Sigmoid colon (tissue), 6 donors: ENCODE measurements at regions not wholly inside any gene's neighbourhood (a gene's known extent, or its start where the extent isn't known, plus 50 kb on each side); places are given as distances from the start of the nearest gene placed in this dataset.

Experiments used
- DNase-seq: peaks from one replicate; pipeline ENCODE4 v3.0.0-alpha.2; 2019
- H3K27ac ChIP-seq, 4 donors: fragments of 200-600 bp; sonication (generic); one replicate each; pipeline ENCODE4 v1.5.1; 2016 to 2019; ENCODE audit warnings: mild to moderate bottlenecking in 1 of 4
- H3K27me3 ChIP-seq, 3 donors: fragments of 200-600 bp; sonication (generic); one replicate each; pipeline ENCODE4 v1.5.1; 2019; ENCODE audit warnings: mild to moderate bottlenecking in 1 of 3
- H3K36me3 ChIP-seq, 4 donors: fragments of 200-600 bp; sonication (generic); one replicate each; pipeline ENCODE4 v1.5.1; 2016 to 2019
- H3K4me1 ChIP-seq, 4 donors: fragments of 200-600 bp; sonication (generic); one replicate each; pipeline ENCODE4 v1.5.1; 2017 to 2019
- H3K4me3 ChIP-seq, 4 donors: fragments of 200-600 bp; sonication (generic); one replicate each; pipeline ENCODE4 v1.5.1; 2017 to 2019; ENCODE audit warnings: mild to moderate bottlenecking in 2 of 4, moderate library complexity in 1 of 4
- H3K9me3 ChIP-seq, 4 donors: fragments of 200-600 bp in 3 of 4; sonication (generic) in 3 of 4; one replicate each; pipeline versions ENCODE4 v1.5.1 to v1.6.1; 2013 to 2019
- CTCF ChIP-seq, 4 experiments: fragments of 450-650 bp in 3 of 4; fragments of 200-600 bp in 1 of 4; IDR thresholded peaks; one replicate each; pipeline ENCODE4 v1.5.1; 2016 to 2019; ENCODE audit warnings: antibody characterized with exemption in 4 of 4, mild to moderate bottlenecking in 3 of 4, moderate library complexity in 2 of 4
- EP300 ChIP-seq, 4 donors: sonication (generic); formaldehyde crosslinking; IDR thresholded peaks; one replicate each; pipeline ENCODE4 v1.6.1; 2017; ENCODE audit warnings: antibody characterized with exemption in 4 of 4
- POLR2A ChIP-seq, 2 donors: fragments of 450-650 bp; IDR thresholded peaks; one replicate each; pipeline ENCODE4 v1.6.1; 2016; ENCODE audit warnings: antibody characterized with exemption in 2 of 2, mild to moderate bottlenecking in 2 of 2, moderate library complexity in 2 of 2
- POLR2AphosphoS5 ChIP-seq, 4 donors: sonication (generic); formaldehyde crosslinking; IDR thresholded peaks; one replicate each; pipeline ENCODE4 v1.6.1; 2017; ENCODE audit warnings: antibody characterized with exemption in 4 of 4
- WGBS, 2 donors: extraction: QIAGEN DNeasy Blood & Tissue Kit; methylation state at CpG; one replicate each; pipeline ENCODE4 v1.1.7; 2013; 5-methylcytosine and 5-hydroxymethylcytosine counted together
- intact Hi-C: fragments of 100-400 bp; cut with DNase I; formaldehyde crosslinking; loops from one replicate; pipeline ENCODE4 v1.15.1; 2023
- donor health status: healthy with polysubstance abuse.
- donor health status: healthy.

- no peak for DNase-seq
- H3K27ac ChIP-seq = no peak overlapping the region
- 96 to 97% methylated on average over 1 of the region's 1 CpG for WGBS, 2 donors
Observed at GRCh38 chr3:124043023-124043422, 51.1 kb upstream of the ROPN1 start.

GRCh38 chr3:124044956-124045355 is 53.0 kb upstream of the ROPN1 start:
- DNase-seq = no peak
- no peaks in the 10 kb centered on the region for H3K4me1 ChIP-seq
- 75 to 82% methylated on average over 3 of the region's 3 CpGs for WGBS, 2 donors

More at GRCh38 chr3:124043023-124043422, 51.1 kb upstream of the ROPN1 start:
- intact Hi-C loops = no loop called here
- no peaks in the 10 kb centered on the region for H3K27me3 ChIP-seq
- H3K4me1 ChIP-seq = no peaks in the 10 kb centered on the region
- H3K36me3 ChIP-seq = no peaks in the 10 kb centered on the region
- no peaks in the 10 kb centered on the region for H3K9me3 ChIP-seq
- no peak for TF ChIP-seq POLR2AphosphoS5 (IDR thresholded peaks at IDR 0.05)
- no peak for TF ChIP-seq EP300 (IDR thresholded peaks at IDR 0.05)
- no peak for TF ChIP-seq CTCF (IDR thresholded peaks at IDR 0.05)
- no peak for TF ChIP-seq POLR2A (IDR thresholded peaks at IDR 0.05)
- H3K4me3 ChIP-seq = no peak overlapping the region

GRCh38 chr3:124048967-124049798 is 57.3 kb upstream of the ROPN1 start:
- WGBS, 2 donors = 86 to 88% methylated on average over 6 of the region's 6 CpGs
- no peak for TF ChIP-seq CTCF (IDR thresholded peaks at IDR 0.05)

More at GRCh38 chr3:124044956-124045355, 53.0 kb upstream of the ROPN1 start:
- Histone ChIP-seq H3K27me3 (no peaks in the 10 kb centered on the region), H3K27ac (no peak overlapping the region), H3K4me3 (no peak overlapping the region), H3K36me3 (no peaks in the 10 kb centered on the region), H3K9me3 (no peaks in the 10 kb centered on the region)
- intact Hi-C loops = no loop called here
- TF ChIP-seq POLR2AphosphoS5 (IDR thresholded peaks at IDR 0.05) (no peak), CTCF (IDR thresholded peaks at IDR 0.05) (no peak), POLR2A (IDR thresholded peaks at IDR 0.05) (no peak), EP300 (IDR thresholded peaks at IDR 0.05) (no peak)

GRCh38 chr3:124051636-124052035 is 59.7 kb upstream of the ROPN1 start:
- DNase-seq = no peak
- TF ChIP-seq EP300 (IDR thresholded peaks at IDR 0.05) (no peak), POLR2A (IDR thresholded peaks at IDR 0.05) (no peak), CTCF (IDR thresholded peaks at IDR 0.05) (no peak), POLR2AphosphoS5 (IDR thresholded peaks at IDR 0.05) (no peak)
- Histone ChIP-seq H3K36me3 (no peaks in the 10 kb centered on the region), H3K4me1 (peaks cover 0 to 5% (median 0%) of the 10 kb centered on the region in 4 donors), H3K4me3 (no peak overlapping the region), H3K27me3 (no peaks in the 10 kb centered on the region), H3K27ac (no peak overlapping the region), H3K9me3 (no peaks in the 10 kb centered on the region)
- intact Hi-C loops = no loop called here
- WGBS, 2 donors = 88 to 93% methylated on average over 6 of the region's 6 CpGs

More at GRCh38 chr3:124048967-124049798, 57.3 kb upstream of the ROPN1 start:
- no peak for DNase-seq
- Histone ChIP-seq H3K4me3 (no peak overlapping the region), H3K27me3 (no peaks in the 10 kb centered on the region), H3K36me3 (no peaks in the 10 kb centered on the region), H3K27ac (no peak overlapping the region), H3K9me3 (no peaks in the 10 kb centered on the region), H3K4me1 (no peaks in the 10 kb centered on the region)
- intact Hi-C loops = no loop called here

- Histone ChIP-seq H3K27me3 (no peaks in the 10 kb centered on the region), H3K4me1 (peaks cover 0 to 16% (median 4%) of the 10 kb centered on the region in 4 donors), H3K27ac (no peak overlapping the region), H3K4me3 (no peak overlapping the region), H3K9me3 (no peaks in the 10 kb centered on the region), H3K36me3 (no peaks in the 10 kb centered on the region)
- TF ChIP-seq EP300 (IDR thresholded peaks at IDR 0.05) (no peak), POLR2AphosphoS5 (IDR thresholded peaks at IDR 0.05) (no peak), CTCF (IDR thresholded peaks at IDR 0.05) (no peak), POLR2A (IDR thresholded peaks at IDR 0.05) (no peak)
- no peak for DNase-seq
- intact Hi-C loops = no loop called here
Observed at GRCh38 chr3:124053871-124054270, 61.9 kb upstream of the ROPN1 start.
